GM23338 (cell line): ENCODE measurements at regions not wholly inside any gene's neighbourhood (a gene's known extent, or its start where the extent isn't known, plus 50 kb on each side); places are given as distances from the start of the nearest gene placed in this dataset.

Source experiments
- EZH2 ChIP-seq: fragments of 200-600 bp; sonication (generic); IDR thresholded peaks from one replicate; pipeline ENCODE4 v1.8.0; 2017; ENCODE audit warnings: antibody characterized with exemption, mild to moderate bottlenecking, low read depth; ENCODE audit not compliant: unreplicated experiment
- POLR2AphosphoS5 ChIP-seq: IDR thresholded peaks from 2 replicates; pipeline ENCODE4 v1.6.1; 2016; ENCODE audit warnings: antibody characterized with exemption, low read depth
- TF ChIP-seq, protein P1 (sequence below), 2 experiments: fragments of 200-600 bp in 1 of 2; sonication (generic) in 1 of 2; conservative IDR thresholded peaks; 2 replicates each; pipeline versions ENCODE4 v1.5.1 to v1.6.1; 2016 to 2017; ENCODE audit warnings: antibody characterized with exemption in 2 of 2, low read depth in 2 of 2, mild to moderate bottlenecking in 2 of 2, moderate library complexity in 1 of 2
- TF ChIP-seq, protein P2 (sequence below): IDR thresholded peaks from one replicate; pipeline ENCODE4 v1.6.1; 2018; ENCODE audit warnings: antibody characterized with exemption; ENCODE audit not compliant: unreplicated experiment

DNA sequence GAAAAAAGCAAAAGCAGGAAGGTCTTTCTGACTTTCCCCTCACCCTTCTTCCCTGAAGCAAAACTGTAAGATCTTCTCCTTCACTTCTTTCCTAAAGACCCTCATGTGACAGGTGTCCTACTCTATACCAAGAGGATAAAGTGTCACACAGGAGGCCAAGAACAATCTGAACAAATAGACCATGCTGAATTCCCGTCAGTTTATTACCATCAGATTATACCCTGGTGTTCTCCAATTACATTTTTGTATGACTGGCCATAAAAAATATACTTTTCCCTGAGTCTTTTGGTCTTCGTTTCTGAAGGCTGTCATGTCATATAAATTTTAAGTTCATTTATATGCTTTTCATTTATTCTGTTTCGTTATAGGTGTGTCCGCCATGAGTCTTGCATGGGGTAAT lies 371.4 kb upstream of the CNTN4 start:
- TF ChIP-seq POLR2AphosphoS5 (no peak), EZH2 (no peak)
- TF ChIP-seq, protein P1, sequence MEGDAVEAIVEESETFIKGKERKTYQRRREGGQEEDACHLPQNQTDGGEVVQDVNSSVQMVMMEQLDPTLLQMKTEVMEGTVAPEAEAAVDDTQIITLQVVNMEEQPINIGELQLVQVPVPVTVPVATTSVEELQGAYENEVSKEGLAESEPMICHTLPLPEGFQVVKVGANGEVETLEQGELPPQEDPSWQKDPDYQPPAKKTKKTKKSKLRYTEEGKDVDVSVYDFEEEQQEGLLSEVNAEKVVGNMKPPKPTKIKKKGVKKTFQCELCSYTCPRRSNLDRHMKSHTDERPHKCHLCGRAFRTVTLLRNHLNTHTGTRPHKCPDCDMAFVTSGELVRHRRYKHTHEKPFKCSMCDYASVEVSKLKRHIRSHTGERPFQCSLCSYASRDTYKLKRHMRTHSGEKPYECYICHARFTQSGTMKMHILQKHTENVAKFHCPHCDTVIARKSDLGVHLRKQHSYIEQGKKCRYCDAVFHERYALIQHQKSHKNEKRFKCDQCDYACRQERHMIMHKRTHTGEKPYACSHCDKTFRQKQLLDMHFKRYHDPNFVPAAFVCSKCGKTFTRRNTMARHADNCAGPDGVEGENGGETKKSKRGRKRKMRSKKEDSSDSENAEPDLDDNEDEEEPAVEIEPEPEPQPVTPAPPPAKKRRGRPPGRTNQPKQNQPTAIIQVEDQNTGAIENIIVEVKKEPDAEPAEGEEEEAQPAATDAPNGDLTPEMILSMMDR (conservative IDR thresholded peaks at IDR 0.05; ENCODE audit: low read depth in 2 of 2), result no peak
- TF ChIP-seq, protein P2, sequence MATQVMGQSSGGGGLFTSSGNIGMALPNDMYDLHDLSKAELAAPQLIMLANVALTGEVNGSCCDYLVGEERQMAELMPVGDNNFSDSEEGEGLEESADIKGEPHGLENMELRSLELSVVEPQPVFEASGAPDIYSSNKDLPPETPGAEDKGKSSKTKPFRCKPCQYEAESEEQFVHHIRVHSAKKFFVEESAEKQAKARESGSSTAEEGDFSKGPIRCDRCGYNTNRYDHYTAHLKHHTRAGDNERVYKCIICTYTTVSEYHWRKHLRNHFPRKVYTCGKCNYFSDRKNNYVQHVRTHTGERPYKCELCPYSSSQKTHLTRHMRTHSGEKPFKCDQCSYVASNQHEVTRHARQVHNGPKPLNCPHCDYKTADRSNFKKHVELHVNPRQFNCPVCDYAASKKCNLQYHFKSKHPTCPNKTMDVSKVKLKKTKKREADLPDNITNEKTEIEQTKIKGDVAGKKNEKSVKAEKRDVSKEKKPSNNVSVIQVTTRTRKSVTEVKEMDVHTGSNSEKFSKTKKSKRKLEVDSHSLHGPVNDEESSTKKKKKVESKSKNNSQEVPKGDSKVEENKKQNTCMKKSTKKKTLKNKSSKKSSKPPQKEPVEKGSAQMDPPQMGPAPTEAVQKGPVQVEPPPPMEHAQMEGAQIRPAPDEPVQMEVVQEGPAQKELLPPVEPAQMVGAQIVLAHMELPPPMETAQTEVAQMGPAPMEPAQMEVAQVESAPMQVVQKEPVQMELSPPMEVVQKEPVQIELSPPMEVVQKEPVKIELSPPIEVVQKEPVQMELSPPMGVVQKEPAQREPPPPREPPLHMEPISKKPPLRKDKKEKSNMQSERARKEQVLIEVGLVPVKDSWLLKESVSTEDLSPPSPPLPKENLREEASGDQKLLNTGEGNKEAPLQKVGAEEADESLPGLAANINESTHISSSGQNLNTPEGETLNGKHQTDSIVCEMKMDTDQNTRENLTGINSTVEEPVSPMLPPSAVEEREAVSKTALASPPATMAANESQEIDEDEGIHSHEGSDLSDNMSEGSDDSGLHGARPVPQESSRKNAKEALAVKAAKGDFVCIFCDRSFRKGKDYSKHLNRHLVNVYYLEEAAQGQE, result no peak
